K562 (cell line): ENCODE measurements at regions not wholly inside any gene's neighbourhood (a gene's known extent, or its start where the extent isn't known, plus 50 kb on each side); places are given as distances from the start of the nearest gene placed in this dataset.

ENCODE experiments used
- CEBPB ChIP-seq: fragments of 450-650 bp; IDR thresholded peaks from 2 replicates; pipeline ENCODE4 v1.6.1; 2016; ENCODE audit warnings: missing genetic modification characterization, missing compliant biosample characterization
- CTCF ChIP-seq, 3 experiments: IDR thresholded peaks in 2 of 3; conservative IDR thresholded peaks in 1 of 3; 2 replicates each; pipeline ENCODE4 v1.5.1; 2011 to 2012; ENCODE audit warnings: low read length in 3 of 3, mild to moderate bottlenecking in 3 of 3, control low read depth in 2 of 3, improper control_type of control experiment in 1 of 3, inconsistent platforms in 1 of 3, low read depth in 1 of 3, mixed read lengths in 1 of 3, moderate library complexity in 1 of 3; ENCODE audit not compliant: insufficient read depth in 2 of 3
- EZH2 ChIP-seq: IDR thresholded peaks from 2 replicates; pipeline ENCODE4 v1.6.1; 2012; ENCODE audit warnings: low read depth, mild to moderate bottlenecking, inconsistent platforms, low read length, borderline replicate concordance
- HMG20A ChIP-seq: fragments of 450-650 bp; formaldehyde crosslinking; conservative IDR thresholded peaks from 2 replicates; pipeline ENCODE4 v1.4.0; 2020; ENCODE audit warnings: mild to moderate bottlenecking, mixed read lengths
- MAFF ChIP-seq: IDR thresholded peaks from 2 replicates; pipeline ENCODE4 v1.6.1; 2012; ENCODE audit warnings: low read length, improper control_type of control experiment
- POLR2A ChIP-seq: fragments of 450-650 bp; conservative IDR thresholded peaks from 2 replicates; pipeline ENCODE4 v1.6.1; 2016
- POLR2G ChIP-seq: fragments of 200-400 bp; formaldehyde crosslinking; IDR thresholded peaks from 2 replicates; pipeline ENCODE4 v1.6.1; 2017; ENCODE audit warnings: low read depth, mild to moderate bottlenecking, antibody characterized with exemption, low read length, moderate library complexity
- RBFOX2 ChIP-seq: fragments of 200-400 bp; formaldehyde crosslinking; IDR thresholded peaks from 2 replicates; pipeline ENCODE4 v1.6.1; 2017; ENCODE audit warnings: low read depth, mild to moderate bottlenecking, low read length, moderate library complexity
- REST ChIP-seq, 2 experiments: fragments of 450-650 bp; formaldehyde crosslinking in 1 of 2; IDR thresholded peaks; 2 replicates each; pipeline versions ENCODE4 v1.4.0 to v1.6.1; 2014 to 2020; ENCODE audit warnings: mild to moderate bottlenecking in 2 of 2, borderline replicate concordance in 1 of 2, low read depth in 1 of 2
- SMC3 ChIP-seq: conservative IDR thresholded peaks from 2 replicates; pipeline ENCODE4 v1.6.1; 2011; ENCODE audit warnings: low read depth, low read length, improper control_type of control experiment; ENCODE audit not compliant: insufficient read depth
- ZNF121 ChIP-seq: sonication (generic); formaldehyde crosslinking; conservative IDR thresholded peaks from 2 replicates; pipeline ENCODE4 v1.8.0; 2022; ENCODE audit warnings: missing genetic modification reagents
- TF ChIP-seq, protein P1 (sequence below): fragments of 450-650 bp; IDR thresholded peaks from 2 replicates; pipeline ENCODE4 v1.6.1; 2016; ENCODE audit warnings: borderline replicate concordance

GRCh38 chr18:27808683-27809082 lies 368.2 kb downstream of the CDH2 start:
- TF ChIP-seq ZNF121 (CRISPR knock-in tag): no peak
- no peak for TF ChIP-seq CTCF (IDR thresholded peaks at IDR 0.05 in 2 of 3, conservative IDR thresholded peaks at IDR 0.05 in 1 of 3; ENCODE audit: insufficient read depth in 2 of 3, low read depth in 1 of 3, low read length in 3 of 3)
- TF ChIP-seq HMG20A (CRISPR knock-in tag): no peak
- TF ChIP-seq MAFF: no peak
- no peak for TF ChIP-seq RBFOX2
- TF ChIP-seq CEBPB (tag): no peak
- no peak for TF ChIP-seq SMC3
- no peak for TF ChIP-seq REST (IDR thresholded peaks at IDR 0.05; ENCODE audit: borderline replicate concordance)
- TF ChIP-seq REST (CRISPR knock-in tag; IDR thresholded peaks at IDR 0.05; ENCODE audit: low read depth): no peak
- TF ChIP-seq POLR2G: no peak
- TF ChIP-seq, protein P1, sequence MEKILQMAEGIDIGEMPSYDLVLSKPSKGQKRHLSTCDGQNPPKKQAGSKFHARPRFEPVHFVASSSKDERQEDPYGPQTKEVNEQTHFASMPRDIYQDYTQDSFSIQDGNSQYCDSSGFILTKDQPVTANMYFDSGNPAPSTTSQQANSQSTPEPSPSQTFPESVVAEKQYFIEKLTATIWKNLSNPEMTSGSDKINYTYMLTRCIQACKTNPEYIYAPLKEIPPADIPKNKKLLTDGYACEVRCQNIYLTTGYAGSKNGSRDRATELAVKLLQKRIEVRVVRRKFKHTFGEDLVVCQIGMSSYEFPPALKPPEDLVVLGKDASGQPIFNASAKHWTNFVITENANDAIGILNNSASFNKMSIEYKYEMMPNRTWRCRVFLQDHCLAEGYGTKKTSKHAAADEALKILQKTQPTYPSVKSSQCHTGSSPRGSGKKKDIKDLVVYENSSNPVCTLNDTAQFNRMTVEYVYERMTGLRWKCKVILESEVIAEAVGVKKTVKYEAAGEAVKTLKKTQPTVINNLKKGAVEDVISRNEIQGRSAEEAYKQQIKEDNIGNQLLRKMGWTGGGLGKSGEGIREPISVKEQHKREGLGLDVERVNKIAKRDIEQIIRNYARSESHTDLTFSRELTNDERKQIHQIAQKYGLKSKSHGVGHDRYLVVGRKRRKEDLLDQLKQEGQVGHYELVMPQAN: no peak
- no peak for TF ChIP-seq POLR2A
- TF ChIP-seq EZH2: no peak
